ENCODE measurements at regions not wholly inside any gene's neighbourhood (a gene's known extent, or its start where the extent isn't known, plus 50 kb on each side); places are given as distances from the start of the nearest gene placed in this dataset.

DNA sequence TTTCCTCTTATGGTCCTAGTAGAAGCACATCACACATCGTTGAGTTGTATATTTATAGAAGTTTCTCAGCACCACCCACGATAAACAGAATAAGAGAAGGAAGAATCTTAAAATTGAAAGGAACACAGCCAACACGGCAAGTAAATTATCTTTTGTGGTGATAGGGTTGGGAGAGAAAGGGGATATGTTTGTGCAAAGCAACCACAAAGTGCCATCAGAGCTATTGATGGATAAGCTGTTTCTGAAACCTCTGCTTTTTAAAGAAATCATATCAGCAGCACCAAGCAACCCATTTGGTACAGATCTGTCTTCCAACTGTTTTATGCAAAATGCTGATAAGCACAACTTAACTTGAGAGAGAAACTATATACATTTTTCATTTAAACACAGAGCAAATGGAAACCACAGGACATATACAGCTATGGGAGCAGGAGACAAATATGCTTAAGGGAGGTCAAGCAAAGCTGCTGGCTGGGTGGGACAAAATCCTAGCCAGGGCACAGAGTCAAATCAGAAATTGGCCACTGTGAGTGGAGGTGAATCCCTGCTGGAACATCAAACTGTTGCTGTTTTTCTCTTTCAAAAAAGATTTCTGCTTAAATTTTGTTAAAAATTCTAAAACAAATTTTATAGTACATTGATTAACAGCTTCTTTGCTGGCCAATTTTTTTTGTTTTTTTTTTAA is 194.0 kb upstream of the HHIP start:
- no peak overlapping the region for H3K4me2 ChIP-seq
- H3K27ac ChIP-seq, result no peak overlapping the region
- WGBS (ENCODE audit: missing lambda C conversion rate), result 44% methylated on average over 3 of the region's 3 CpGs
- ChIA-PET POLR2A (no interaction called here), CTCF (no interaction called here)
- FAIRE-seq, result no peak
- no peaks in the 10 kb centered on the region for H3K9me3 ChIP-seq
- TF ChIP-seq, protein P1, sequence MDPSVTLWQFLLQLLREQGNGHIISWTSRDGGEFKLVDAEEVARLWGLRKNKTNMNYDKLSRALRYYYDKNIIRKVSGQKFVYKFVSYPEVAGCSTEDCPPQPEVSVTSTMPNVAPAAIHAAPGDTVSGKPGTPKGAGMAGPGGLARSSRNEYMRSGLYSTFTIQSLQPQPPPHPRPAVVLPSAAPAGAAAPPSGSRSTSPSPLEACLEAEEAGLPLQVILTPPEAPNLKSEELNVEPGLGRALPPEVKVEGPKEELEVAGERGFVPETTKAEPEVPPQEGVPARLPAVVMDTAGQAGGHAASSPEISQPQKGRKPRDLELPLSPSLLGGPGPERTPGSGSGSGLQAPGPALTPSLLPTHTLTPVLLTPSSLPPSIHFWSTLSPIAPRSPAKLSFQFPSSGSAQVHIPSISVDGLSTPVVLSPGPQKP (IDR thresholded peaks at IDR 0.05; ENCODE audit: low read depth, low read length), result no peak
- TF ChIP-seq, protein P2, sequence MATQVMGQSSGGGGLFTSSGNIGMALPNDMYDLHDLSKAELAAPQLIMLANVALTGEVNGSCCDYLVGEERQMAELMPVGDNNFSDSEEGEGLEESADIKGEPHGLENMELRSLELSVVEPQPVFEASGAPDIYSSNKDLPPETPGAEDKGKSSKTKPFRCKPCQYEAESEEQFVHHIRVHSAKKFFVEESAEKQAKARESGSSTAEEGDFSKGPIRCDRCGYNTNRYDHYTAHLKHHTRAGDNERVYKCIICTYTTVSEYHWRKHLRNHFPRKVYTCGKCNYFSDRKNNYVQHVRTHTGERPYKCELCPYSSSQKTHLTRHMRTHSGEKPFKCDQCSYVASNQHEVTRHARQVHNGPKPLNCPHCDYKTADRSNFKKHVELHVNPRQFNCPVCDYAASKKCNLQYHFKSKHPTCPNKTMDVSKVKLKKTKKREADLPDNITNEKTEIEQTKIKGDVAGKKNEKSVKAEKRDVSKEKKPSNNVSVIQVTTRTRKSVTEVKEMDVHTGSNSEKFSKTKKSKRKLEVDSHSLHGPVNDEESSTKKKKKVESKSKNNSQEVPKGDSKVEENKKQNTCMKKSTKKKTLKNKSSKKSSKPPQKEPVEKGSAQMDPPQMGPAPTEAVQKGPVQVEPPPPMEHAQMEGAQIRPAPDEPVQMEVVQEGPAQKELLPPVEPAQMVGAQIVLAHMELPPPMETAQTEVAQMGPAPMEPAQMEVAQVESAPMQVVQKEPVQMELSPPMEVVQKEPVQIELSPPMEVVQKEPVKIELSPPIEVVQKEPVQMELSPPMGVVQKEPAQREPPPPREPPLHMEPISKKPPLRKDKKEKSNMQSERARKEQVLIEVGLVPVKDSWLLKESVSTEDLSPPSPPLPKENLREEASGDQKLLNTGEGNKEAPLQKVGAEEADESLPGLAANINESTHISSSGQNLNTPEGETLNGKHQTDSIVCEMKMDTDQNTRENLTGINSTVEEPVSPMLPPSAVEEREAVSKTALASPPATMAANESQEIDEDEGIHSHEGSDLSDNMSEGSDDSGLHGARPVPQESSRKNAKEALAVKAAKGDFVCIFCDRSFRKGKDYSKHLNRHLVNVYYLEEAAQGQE (IDR thresholded peaks at IDR 0.05), result no peak
- no peak for TF ChIP-seq E2F6 (IDR thresholded peaks at IDR 0.05; ENCODE audit: borderline replicate concordance, low read depth)
- TF ChIP-seq TFCP2L1 (CRISPR knock-in tag; IDR thresholded peaks at IDR 0.05), result no peak
- no peak for TF ChIP-seq RAD21 (conservative IDR thresholded peaks at IDR 0.05 in 1 of 2, IDR thresholded peaks at IDR 0.05 in 1 of 2)
- no peak for TF ChIP-seq NFE2L2 (conservative IDR thresholded peaks at IDR 0.05; ENCODE audit: low read length)
- TF ChIP-seq RARB (CRISPR knock-in tag; IDR thresholded peaks at IDR 0.05), result no peak
- no peak for TF ChIP-seq BHLHE40 (IDR thresholded peaks at IDR 0.05; ENCODE audit: low read depth, low read length)
- TF ChIP-seq ATOH8 (CRISPR knock-in tag; IDR thresholded peaks at IDR 0.05; ENCODE audit: low read depth), result no peak
- TF ChIP-seq NR3C1 (IDR thresholded peaks at IDR 0.05), result no peak
- TF ChIP-seq ZC3H11A (IDR thresholded peaks at IDR 0.05), result no peak
- no peak for TF ChIP-seq GATA3 (IDR thresholded peaks at IDR 0.05; ENCODE audit: borderline replicate concordance)
- TF ChIP-seq, protein P3, sequence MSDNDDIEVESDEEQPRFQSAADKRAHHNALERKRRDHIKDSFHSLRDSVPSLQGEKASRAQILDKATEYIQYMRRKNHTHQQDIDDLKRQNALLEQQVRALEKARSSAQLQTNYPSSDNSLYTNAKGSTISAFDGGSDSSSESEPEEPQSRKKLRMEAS (IDR thresholded peaks at IDR 0.05), result no peak
- TF ChIP-seq JUN (IDR thresholded peaks at IDR 0.05), result no peak
- DNase-seq (ENCODE audit: low read depth in 1 of 2, low spot score in 1 of 2), result no peak
- H3K4me1 ChIP-seq, result no peaks in the 10 kb centered on the region
- no peak overlapping the region for H3K4me3 ChIP-seq
- no peak for ATAC-seq

GRCh38 chr4:144456196-144456595 is 189.8 kb upstream of the HHIP start:
- DNase-seq (ENCODE audit: low read depth in 1 of 2, low spot score in 1 of 2), result no peak
- CTCF ChIA-PET, result interaction anchor here (0.5 to 1.8 kb wide), 2 partner anchors 14 to 29 kb away, joined by 3 to 4 read pairs; no protein-coding TSS in a partner anchor
- TF ChIP-seq TFCP2L1 (CRISPR knock-in tag; IDR thresholded peaks at IDR 0.05), result no peak
- no peak for TF ChIP-seq BHLHE40 (IDR thresholded peaks at IDR 0.05; ENCODE audit: low read depth, low read length)
- no peak for TF ChIP-seq RAD21 (conservative IDR thresholded peaks at IDR 0.05 in 1 of 2, IDR thresholded peaks at IDR 0.05 in 1 of 2)
- TF ChIP-seq CHD4 (IDR thresholded peaks at IDR 0.05; ENCODE audit: borderline replicate concordance), result no peak
- no peak for TF ChIP-seq MAFK (IDR thresholded peaks at IDR 0.05; ENCODE audit: partially characterized antibody)
- no peak for TF ChIP-seq KDM1A (IDR thresholded peaks at IDR 0.05; ENCODE audit: low read depth)
- TF ChIP-seq, protein P3 (IDR thresholded peaks at IDR 0.05), result no peak
- TF ChIP-seq JUN (IDR thresholded peaks at IDR 0.05), result no peak
- no peak for TF ChIP-seq TP53 (CRISPR knock-in tag; IDR thresholded peaks at IDR 0.05)
- TF ChIP-seq, protein P2 (IDR thresholded peaks at IDR 0.05), result no peak
- no peak for TF ChIP-seq CEBPB (IDR thresholded peaks at IDR 0.05)
- TF ChIP-seq CBX2 (IDR thresholded peaks at IDR 0.05; ENCODE audit: borderline replicate concordance, low read depth), result no peak
- no peak for TF ChIP-seq JUNB (IDR thresholded peaks at IDR 0.05)
- TF ChIP-seq NR3C1 (IDR thresholded peaks at IDR 0.05), result no peak
- TF ChIP-seq POLR2AphosphoS2 (conservative IDR thresholded peaks at IDR 0.05; ENCODE audit: low read length), result no peak
- TF ChIP-seq HEYL (CRISPR knock-in tag; IDR thresholded peaks at IDR 0.05), result no peak

More at GRCh38 chr4:144456196-144456595, 189.8 kb upstream of the HHIP start:
- no peak overlapping the region for H3K4me3 ChIP-seq
- POLR2A ChIA-PET, result no interaction called here
- FAIRE-seq (no peak), ATAC-seq (no peak)
- 55% methylated on average over 2 of the region's 2 CpGs for WGBS (ENCODE audit: missing lambda C conversion rate)
- no peaks in the 10 kb centered on the region for H3K4me1 ChIP-seq
- H3K9me3 ChIP-seq, result no peaks in the 10 kb centered on the region
- no peak overlapping the region for H3K27ac ChIP-seq
- H3K4me2 ChIP-seq, result no peak overlapping the region

Data from A549 (cell line).